ENCODE measurements at regions not wholly inside any gene's neighbourhood (a gene's known extent, or its start where the extent isn't known, plus 50 kb on each side); places are given as distances from the start of the nearest gene placed in this dataset.

GRCh38 chr10:62631241-62631640, 173.3 kb upstream of the ADO start:
- no peak for DNase-seq
- Histone ChIP-seq H3K27ac (peak overlapping the region in 3 of 8 donors; percentile 79 to 84 (median 81)), H3K4me1 (peaks cover 6 to 64% (median 43%) of the 10 kb centered on the region in 6 donors), H3K4me3 (no peak overlapping the region), H3K36me3 (no peaks in the 10 kb centered on the region), H3K27me3 (replicated peaks in 1 of 7) (no peaks in the 10 kb centered on the region), H3K9me3 (no peaks in the 10 kb centered on the region)
- TF ChIP-seq POLR2AphosphoS5 (IDR thresholded peaks at IDR 0.05) (no peak), POLR2A (IDR thresholded peaks at IDR 0.05) (no peak), CTCF (IDR thresholded peaks at IDR 0.05 in 8 of 11, conservative IDR thresholded peaks at IDR 0.05 in 3 of 11) (no peak)
- intact Hi-C loops (cut with DNase I; ENCODE audit: low total_unique reads) = no loop called here
- WGBS, 5 donors = 3 to 74% (median 54%) methylated on average over 1 of the region's 1 CpG

GRCh38 chr10:62632071-62632809, 172.3 kb upstream of the ADO start:
- no peaks in the 10 kb centered on the region for H3K27me3 ChIP-seq (replicated peaks in 1 of 7)
- H3K4me1 ChIP-seq = peaks cover 16 to 64% (median 51%) of the 10 kb centered on the region in 6 donors
- WGBS, 5 donors = 36 to 40% (median 38%) methylated on average over 10 to 12 of the region's 12 CpGs
- H3K4me3 ChIP-seq = peak overlapping the region in 1 of 8 donors; percentile 52
- H3K9me3 ChIP-seq = no peaks in the 10 kb centered on the region
- H3K27ac ChIP-seq = peak overlapping the region in 7 of 8 donors; percentile 48 to 91 (median 79)
- intact Hi-C loops (cut with DNase I; ENCODE audit: low total_unique reads) = no loop called here
- TF ChIP-seq CTCF (IDR thresholded peaks at IDR 0.05 in 8 of 11, conservative IDR thresholded peaks at IDR 0.05 in 3 of 11) = no peak
- TF ChIP-seq POLR2A (IDR thresholded peaks at IDR 0.05) = no peak
- TF ChIP-seq POLR2AphosphoS5 (IDR thresholded peaks at IDR 0.05) = peak in 2 of 3 donors; percentile 25 to 59
- DNase-seq = peak; percentile 85
- no peaks in the 10 kb centered on the region for H3K36me3 ChIP-seq

GRCh38 chr10:62633976-62634375, 170.5 kb upstream of the ADO start:
- intact Hi-C loops (cut with DNase I; ENCODE audit: low total_unique reads) = no loop called here
- Histone ChIP-seq H3K27ac (peak overlapping the region in 2 of 8 donors; percentile 56 to 92), H3K27me3 (replicated peaks in 1 of 7) (no peaks in the 10 kb centered on the region), H3K36me3 (no peaks in the 10 kb centered on the region), H3K4me3 (no peak overlapping the region), H3K4me1 (peaks cover 32 to 79% (median 68%) of the 10 kb centered on the region in 6 donors), H3K9me3 (no peaks in the 10 kb centered on the region)
- 74 to 86% (median 83%) methylated on average over 3 of the region's 3 CpGs for WGBS, 5 donors
- DNase-seq = no peak
- no peak for TF ChIP-seq POLR2A (IDR thresholded peaks at IDR 0.05)
- no peak for TF ChIP-seq CTCF (IDR thresholded peaks at IDR 0.05 in 8 of 11, conservative IDR thresholded peaks at IDR 0.05 in 3 of 11)
- TF ChIP-seq POLR2AphosphoS5 (IDR thresholded peaks at IDR 0.05) = no peak

GRCh38 chr10:62634576-62634975, 169.9 kb upstream of the ADO start:
- intact Hi-C loops (cut with DNase I; ENCODE audit: low total_unique reads) = no loop called here
- DNase-seq = no peak
- no peaks in the 10 kb centered on the region for H3K27me3 ChIP-seq (replicated peaks in 1 of 7)
- peak overlapping the region in 6 of 8 donors; percentile 22 to 92 (median 44) for H3K27ac ChIP-seq
- 43 to 49% (median 47%) methylated on average over 2 of the region's 2 CpGs for WGBS, 5 donors
- H3K9me3 ChIP-seq = no peaks in the 10 kb centered on the region
- TF ChIP-seq CTCF (IDR thresholded peaks at IDR 0.05 in 8 of 11, conservative IDR thresholded peaks at IDR 0.05 in 3 of 11) (no peak), POLR2AphosphoS5 (IDR thresholded peaks at IDR 0.05) (no peak), POLR2A (IDR thresholded peaks at IDR 0.05) (no peak)
- H3K4me1 ChIP-seq = peaks cover 32 to 85% (median 74%) of the 10 kb centered on the region in 6 donors
- H3K4me3 ChIP-seq = no peak overlapping the region
- no peaks in the 10 kb centered on the region for H3K36me3 ChIP-seq

All from spleen (tissue), 11 donors.